IPS-NIHi7 (cell line): ENCODE measurements at regions not wholly inside any gene's neighbourhood (a gene's known extent, or its start where the extent isn't known, plus 50 kb on each side); places are given as distances from the start of the nearest gene placed in this dataset.

Source experiments
- DNase-seq: peaks from one replicate; pipeline ENCODE4 v3.0.0; 2012; ENCODE audit warnings: mixed read lengths; ENCODE audit errors: extremely low spot score

- DNase-seq, result no peak
Measured at GRCh38 chrX:68947882-68948605, 119.2 kb downstream of the EFNB1 start.

- no peak for DNase-seq
Measured at GRCh38 chrX:68945603-68946228, 116.9 kb downstream of the EFNB1 start.

GRCh38 chrX:68945081-68945602, 116.3 kb downstream of the EFNB1 start:
- DNase-seq, result no peak

GRCh38 chrX:68944211-68944610, 115.4 kb downstream of the EFNB1 start:
- no peak for DNase-seq

- no peak for DNase-seq
Measured at GRCh38 chrX:68942840-68943239, 114.0 kb downstream of the EFNB1 start.

- DNase-seq, result no peak
Measured at GRCh38 chrX:68942104-68942503, 113.3 kb downstream of the EFNB1 start.

- no peak for DNase-seq
Measured at GRCh38 chrX:68941385-68941952, 112.6 kb downstream of the EFNB1 start.

- no peak for DNase-seq
Measured at GRCh38 chrX:68940601-68941000, 111.8 kb downstream of the EFNB1 start.

GRCh38 chrX:68939868-68940267, 111.0 kb downstream of the EFNB1 start:
- no peak for DNase-seq

GRCh38 chrX:68938244-68939004, 109.6 kb downstream of the EFNB1 start:
- no peak for DNase-seq

GRCh38 chrX:68937581-68937980, 108.8 kb downstream of the EFNB1 start:
- no peak for DNase-seq

GRCh38 chrX:68936608-68937007, 107.8 kb downstream of the EFNB1 start:
- no peak for DNase-seq

- DNase-seq, result no peak
Measured at GRCh38 chrX:68936126-68936525, 107.3 kb downstream of the EFNB1 start.

- DNase-seq, result no peak
Measured at GRCh38 chrX:68935362-68935761, 106.5 kb downstream of the EFNB1 start.

- DNase-seq, result no peak
Measured at GRCh38 chrX:68934922-68935321, 106.1 kb downstream of the EFNB1 start.

GRCh38 chrX:68934421-68934820, 105.6 kb downstream of the EFNB1 start:
- no peak for DNase-seq

- no peak for DNase-seq
Measured at GRCh38 chrX:68932611-68933010, 103.8 kb downstream of the EFNB1 start.

GRCh38 chrX:68931345-68931744, 102.5 kb downstream of the EFNB1 start:
- DNase-seq, result no peak

- DNase-seq, result no peak
Measured at GRCh38 chrX:68930542-68931317, 101.9 kb downstream of the EFNB1 start.

- no peak for DNase-seq
Measured at GRCh38 chrX:68929332-68930150, 100.7 kb downstream of the EFNB1 start.

- DNase-seq, result no peak
Measured at GRCh38 chrX:68928401-68928800, 99.6 kb downstream of the EFNB1 start.
